ACC112 (cell line): ENCODE measurements at regions not wholly inside any gene's neighbourhood (a gene's known extent, or its start where the extent isn't known, plus 50 kb on each side); places are given as distances from the start of the nearest gene placed in this dataset.

Experiments used
- H2AFZ ChIP-seq: fragments of 200-600 bp; sonication (generic); one replicate; pipeline ENCODE4 v1.6.0; 2017; ENCODE audit warnings: antibody characterized with exemption, low read length; ENCODE audit not compliant: unreplicated experiment
- H3K27ac ChIP-seq: fragments of 200-600 bp; sonication (generic); 2 replicates; pipeline ENCODE4 v1.5.1; 2014; ENCODE audit warnings: low read depth, mild to moderate bottlenecking, antibody characterized with exemption, low read length, moderate library complexity
- H3K27me3 ChIP-seq: fragments of 200-600 bp; sonication (generic); 2 replicates; pipeline ENCODE4 v1.6.1; 2014; ENCODE audit warnings: mild to moderate bottlenecking, antibody characterized with exemption, low read length, moderate library complexity, mixed read lengths; ENCODE audit not compliant: insufficient read depth
- H3K36me3 ChIP-seq: fragments of 200-600 bp; sonication (generic); 2 replicates; pipeline ENCODE4 v1.6.1; 2016; ENCODE audit warnings: mild to moderate bottlenecking, antibody characterized with exemption, low read length, moderate library complexity, mixed read lengths; ENCODE audit not compliant: insufficient read depth
- H3K4me1 ChIP-seq: fragments of 200-600 bp; sonication (generic); one replicate; pipeline ENCODE4 v1.6.1; 2016; ENCODE audit warnings: low read length, mixed read lengths; ENCODE audit not compliant: insufficient read depth, unreplicated experiment, control insufficient read depth
- H3K4me3 ChIP-seq: fragments of 200-600 bp; sonication (generic); 2 replicates; pipeline ENCODE4 v1.5.1; 2014; ENCODE audit warnings: mild to moderate bottlenecking, low read depth, low read length
- H3K79me2 ChIP-seq: fragments of 200-600 bp; sonication (generic); one replicate; pipeline ENCODE4 v1.6.0; 2016; ENCODE audit warnings: low read length; ENCODE audit not compliant: control insufficient read depth, unreplicated experiment, insufficient read depth

DNA sequence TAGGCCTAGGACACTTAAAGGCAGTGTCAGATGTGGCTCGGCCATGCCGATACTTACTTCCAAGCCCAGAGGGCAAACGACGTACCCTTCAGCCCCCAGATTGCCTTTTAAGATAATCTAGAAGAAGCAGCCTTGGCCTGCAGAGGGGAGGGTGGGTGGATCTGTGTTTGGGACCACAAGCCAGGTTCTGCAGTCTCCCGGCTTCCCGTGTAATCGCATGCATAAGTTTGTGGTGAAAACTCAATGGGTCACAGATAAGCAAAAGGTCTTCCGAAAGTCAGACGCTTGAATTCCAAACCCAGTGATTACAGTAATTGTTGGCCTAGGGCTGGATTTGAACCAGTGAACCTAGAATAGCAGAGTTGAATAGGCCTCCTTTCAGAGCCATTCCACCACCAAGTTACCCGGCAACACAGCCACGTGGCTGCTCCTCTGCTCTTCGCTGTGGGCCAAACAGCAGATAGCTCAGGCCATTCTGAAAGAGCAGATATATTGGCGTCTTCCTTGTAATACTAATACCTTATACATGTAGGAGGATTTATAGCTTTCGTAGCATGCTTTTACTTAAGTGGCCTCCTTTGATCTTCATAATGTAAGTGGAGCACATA lies 170.8 kb upstream of the CADM1 start:
- H3K27ac ChIP-seq = no peak overlapping the region
- no peaks in the 10 kb centered on the region for H3K4me1 ChIP-seq
- H3K27me3 ChIP-seq = no peaks in the 10 kb centered on the region
- H2AFZ ChIP-seq = no peak overlapping the region
- no peaks in the 10 kb centered on the region for H3K79me2 ChIP-seq
- no peaks in the 10 kb centered on the region for H3K36me3 ChIP-seq
- H3K4me3 ChIP-seq = no peak overlapping the region

DNA sequence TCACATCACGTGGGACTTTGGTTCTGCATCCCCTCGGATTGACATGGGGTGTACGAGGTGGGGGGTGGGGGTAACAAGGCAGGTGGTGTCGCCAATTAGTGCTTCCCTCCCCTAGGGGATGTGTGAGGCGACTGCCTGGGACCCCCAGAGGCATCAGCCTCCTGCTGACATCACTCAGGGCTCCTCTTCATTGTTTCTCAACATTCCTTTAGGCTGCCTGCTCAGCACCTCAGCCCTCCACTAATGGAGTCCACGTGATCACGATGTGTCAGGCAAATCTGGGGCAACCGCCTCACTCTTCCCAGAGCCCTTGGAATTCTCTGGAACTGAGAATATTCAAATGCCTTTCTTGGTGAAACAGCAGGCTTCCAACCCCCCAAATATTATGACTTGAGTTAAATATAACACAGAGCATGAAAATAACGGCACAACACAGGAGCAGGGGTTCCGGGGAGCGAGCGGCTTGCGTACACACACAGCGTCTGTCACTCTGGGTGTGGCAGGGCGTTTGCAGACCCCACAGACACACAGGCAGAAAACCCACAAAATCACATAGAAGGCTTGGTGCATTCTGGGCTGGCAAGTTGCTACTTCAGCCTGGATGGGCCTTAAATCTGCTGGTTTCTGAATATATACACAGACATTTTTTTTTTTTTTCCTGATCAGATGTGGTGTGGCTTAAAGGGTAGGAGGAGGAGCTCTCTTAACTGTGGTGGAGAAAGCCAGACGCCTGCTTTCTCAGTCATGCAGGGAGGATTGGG lies 170.1 kb upstream of the CADM1 start:
- H3K27ac ChIP-seq = no peak overlapping the region
- H3K4me1 ChIP-seq = no peaks in the 10 kb centered on the region
- H3K36me3 ChIP-seq = no peaks in the 10 kb centered on the region
- H2AFZ ChIP-seq = no peak overlapping the region
- no peak overlapping the region for H3K4me3 ChIP-seq
- H3K27me3 ChIP-seq = no peaks in the 10 kb centered on the region
- H3K79me2 ChIP-seq = no peaks in the 10 kb centered on the region

DNA sequence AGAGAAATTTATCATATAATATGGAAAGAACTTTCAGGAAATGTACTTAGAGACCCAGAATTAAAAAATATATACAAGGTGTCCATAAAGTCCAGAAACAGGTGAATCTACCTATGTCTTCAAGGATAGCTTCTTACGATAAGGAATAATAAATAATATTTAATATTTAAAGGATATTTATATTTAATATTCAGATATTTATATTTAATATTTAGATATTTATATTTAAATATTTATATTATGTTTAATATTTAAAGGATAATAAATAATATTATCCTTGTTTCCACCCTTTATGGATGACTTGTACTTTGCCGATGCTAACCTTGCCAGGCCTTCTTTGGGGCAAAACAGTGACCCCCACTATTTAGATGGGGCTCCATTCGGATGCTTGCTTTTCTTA lies 169.5 kb upstream of the CADM1 start:
- no peak overlapping the region for H3K27ac ChIP-seq
- no peak overlapping the region for H2AFZ ChIP-seq
- no peak overlapping the region for H3K4me3 ChIP-seq
- no peaks in the 10 kb centered on the region for H3K27me3 ChIP-seq
- H3K36me3 ChIP-seq = no peaks in the 10 kb centered on the region
- no peaks in the 10 kb centered on the region for H3K4me1 ChIP-seq
- H3K79me2 ChIP-seq = no peaks in the 10 kb centered on the region

DNA sequence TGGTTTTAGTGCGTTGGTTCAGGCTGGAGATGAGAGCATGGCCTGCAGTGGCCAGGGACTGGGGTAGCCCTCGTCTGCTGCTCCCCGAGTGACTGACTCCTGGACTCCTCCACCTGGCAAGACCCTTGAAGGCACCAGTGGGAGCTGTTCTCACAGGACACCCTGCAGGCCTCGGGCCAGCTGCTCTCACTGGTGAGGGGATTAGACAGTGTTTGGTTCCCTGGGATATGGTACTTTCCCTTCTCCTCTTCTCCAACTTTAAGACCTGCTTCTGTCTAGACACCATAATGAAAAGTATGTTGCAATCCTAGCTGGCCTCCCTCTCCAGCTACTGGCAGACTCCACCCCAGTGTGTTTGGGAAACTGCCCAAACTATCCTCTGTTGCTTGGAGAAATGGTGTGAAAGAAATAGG lies 168.8 kb upstream of the CADM1 start:
- no peaks in the 10 kb centered on the region for H3K4me1 ChIP-seq
- H3K36me3 ChIP-seq = no peaks in the 10 kb centered on the region
- H3K27ac ChIP-seq = no peak overlapping the region
- H3K27me3 ChIP-seq = no peaks in the 10 kb centered on the region
- H3K79me2 ChIP-seq = no peaks in the 10 kb centered on the region
- H2AFZ ChIP-seq = no peak overlapping the region
- H3K4me3 ChIP-seq = no peak overlapping the region

DNA sequence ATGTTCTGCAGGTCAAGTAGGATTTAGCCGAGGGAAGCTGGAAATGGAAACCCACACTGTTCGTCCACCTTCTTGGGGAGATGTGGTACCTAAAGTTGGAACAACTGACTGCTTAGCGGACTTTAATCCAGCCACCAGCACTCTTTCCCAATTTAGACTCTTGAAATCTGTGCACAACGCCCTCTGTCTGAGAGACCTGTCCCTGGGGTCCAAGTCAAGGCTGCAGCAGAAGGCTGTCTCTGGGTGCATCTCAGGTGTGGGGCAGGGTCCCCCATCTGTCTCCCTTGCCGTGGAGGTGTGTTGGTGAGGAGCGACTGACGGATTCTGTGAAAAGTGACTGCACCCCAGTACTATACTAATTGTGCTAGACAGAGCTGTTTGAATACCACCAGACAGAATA lies 168.2 kb upstream of the CADM1 start:
- H3K4me3 ChIP-seq = no peak overlapping the region
- no peaks in the 10 kb centered on the region for H3K27me3 ChIP-seq
- no peak overlapping the region for H3K27ac ChIP-seq

DNA sequence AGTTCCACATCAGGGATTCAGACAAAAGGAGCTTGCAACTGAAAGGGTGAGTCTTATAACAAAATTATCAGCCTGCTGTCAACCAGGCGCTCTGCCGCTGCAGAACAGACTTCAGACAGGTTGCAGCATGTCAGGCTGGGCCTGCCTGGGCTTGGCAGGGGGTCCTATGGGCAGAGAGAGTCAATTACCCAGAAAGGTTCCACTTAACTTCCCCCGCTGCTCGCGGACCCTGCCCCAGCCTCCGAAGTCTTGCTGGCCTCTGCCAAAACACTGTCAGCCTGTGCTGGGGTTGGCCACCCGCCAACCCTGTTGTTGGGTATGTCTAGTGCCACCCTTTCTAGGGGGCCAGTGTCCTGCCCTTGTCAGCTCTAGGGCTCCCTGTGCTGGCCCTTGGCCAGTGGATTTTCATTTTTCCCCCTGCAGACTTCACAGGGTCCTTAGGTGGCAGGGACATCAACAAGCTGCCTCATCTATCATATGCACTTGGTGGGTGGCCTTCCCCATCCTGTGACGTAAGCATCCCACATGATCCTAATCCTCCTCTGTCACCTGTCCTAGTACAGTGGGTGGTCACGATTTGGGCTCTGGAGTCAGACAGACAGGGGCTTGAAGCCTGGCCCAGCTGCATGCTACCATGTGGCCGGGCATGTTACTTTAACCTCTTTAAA lies 166.5 kb upstream of the CADM1 start:
- Histone ChIP-seq H3K27ac (no peak overlapping the region), H3K36me3 (no peaks in the 10 kb centered on the region), H3K79me2 (no peaks in the 10 kb centered on the region), H2AFZ (no peak overlapping the region), H3K4me3 (no peak overlapping the region), H3K27me3 (no peaks in the 10 kb centered on the region), H3K4me1 (no peaks in the 10 kb centered on the region)

More for the DNA sequence above, 168.2 kb upstream of the CADM1 start:
- H3K36me3 ChIP-seq = no peaks in the 10 kb centered on the region
- no peaks in the 10 kb centered on the region for H3K4me1 ChIP-seq
- no peaks in the 10 kb centered on the region for H3K79me2 ChIP-seq
- no peak overlapping the region for H2AFZ ChIP-seq

DNA sequence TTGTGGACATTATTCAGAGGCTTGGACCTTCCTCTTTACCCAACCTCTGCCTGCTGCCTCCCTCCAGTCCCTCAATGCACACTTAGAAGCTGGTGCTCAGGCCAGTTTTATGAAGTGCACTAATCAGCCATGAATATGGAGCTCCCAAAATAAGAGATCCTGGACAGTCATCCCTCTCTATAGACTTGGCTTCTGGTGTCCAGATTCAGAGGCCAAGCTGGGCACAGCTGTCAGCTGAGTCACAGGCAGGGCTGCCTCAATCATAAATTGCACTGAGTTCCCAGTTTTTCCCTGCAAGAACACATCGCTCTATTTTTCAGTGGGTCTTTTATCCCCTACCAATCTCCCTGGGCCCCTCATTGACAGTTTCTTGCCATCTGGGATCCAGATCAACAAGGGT lies 161.7 kb upstream of the CADM1 start:
- no peak overlapping the region for H2AFZ ChIP-seq
- H3K4me1 ChIP-seq = no peaks in the 10 kb centered on the region
- no peak overlapping the region for H3K27ac ChIP-seq
- no peaks in the 10 kb centered on the region for H3K27me3 ChIP-seq
- no peaks in the 10 kb centered on the region for H3K79me2 ChIP-seq
- H3K36me3 ChIP-seq = no peaks in the 10 kb centered on the region
- no peak overlapping the region for H3K4me3 ChIP-seq

DNA sequence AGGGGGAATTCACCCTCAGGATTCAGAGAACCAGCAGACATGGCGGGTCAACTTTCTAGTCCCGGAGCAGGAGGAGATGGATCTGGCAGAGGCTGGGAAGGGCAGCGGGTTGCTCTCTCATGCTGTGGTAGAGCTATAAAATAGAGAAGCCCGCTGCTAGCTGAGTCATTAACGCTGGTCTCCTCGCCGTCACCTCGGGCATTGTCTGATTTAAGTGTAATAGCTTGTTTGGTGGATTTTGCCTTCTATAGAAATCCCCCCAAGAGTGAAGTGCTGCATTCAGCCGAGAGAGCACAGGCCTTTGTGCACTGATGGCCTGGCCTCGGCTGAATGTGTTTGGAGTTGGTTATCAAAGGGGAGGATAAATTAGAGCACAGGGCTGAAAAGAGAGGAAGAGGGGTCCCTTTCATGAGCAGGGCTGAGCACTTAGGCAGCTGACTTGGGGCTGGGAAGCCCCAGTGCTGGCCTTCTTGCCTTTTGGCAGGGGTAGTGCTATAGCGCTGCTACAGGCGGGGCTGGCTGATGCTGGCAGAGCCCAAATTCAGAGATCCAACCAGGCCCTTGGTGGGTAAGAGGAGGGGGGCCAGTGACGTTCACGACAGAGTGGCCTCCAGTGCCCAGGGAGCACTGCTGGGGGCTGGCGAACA lies 161.1 kb upstream of the CADM1 start:
- Histone ChIP-seq H3K79me2 (no peaks in the 10 kb centered on the region), H3K4me1 (no peaks in the 10 kb centered on the region), H3K36me3 (no peaks in the 10 kb centered on the region)

DNA sequence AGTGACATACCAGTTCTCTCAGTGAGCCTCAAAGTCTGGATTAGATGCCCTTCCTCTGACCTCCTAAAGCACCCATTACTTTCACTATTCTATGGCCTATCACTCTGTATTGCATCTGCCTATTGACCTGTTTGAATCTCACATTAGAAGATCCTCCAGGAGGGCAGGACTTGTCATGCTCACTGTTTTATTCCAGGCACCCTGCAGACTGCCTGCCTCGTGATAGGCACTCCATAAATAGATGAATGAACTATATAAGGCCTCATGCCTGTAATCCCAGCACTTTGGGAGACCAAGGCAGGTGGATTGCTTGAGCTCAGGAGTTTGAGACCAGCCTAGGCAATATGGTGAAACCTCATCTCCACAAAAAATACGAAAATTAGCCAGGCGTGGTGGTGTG lies 160.1 kb upstream of the CADM1 start:
- no peak overlapping the region for H3K4me3 ChIP-seq
- no peaks in the 10 kb centered on the region for H3K79me2 ChIP-seq
- H2AFZ ChIP-seq = no peak overlapping the region

More for the DNA sequence above, 161.1 kb upstream of the CADM1 start:
- no peak overlapping the region for H2AFZ ChIP-seq
- no peak overlapping the region for H3K27ac ChIP-seq
- H3K27me3 ChIP-seq = no peaks in the 10 kb centered on the region
- no peak overlapping the region for H3K4me3 ChIP-seq

DNA sequence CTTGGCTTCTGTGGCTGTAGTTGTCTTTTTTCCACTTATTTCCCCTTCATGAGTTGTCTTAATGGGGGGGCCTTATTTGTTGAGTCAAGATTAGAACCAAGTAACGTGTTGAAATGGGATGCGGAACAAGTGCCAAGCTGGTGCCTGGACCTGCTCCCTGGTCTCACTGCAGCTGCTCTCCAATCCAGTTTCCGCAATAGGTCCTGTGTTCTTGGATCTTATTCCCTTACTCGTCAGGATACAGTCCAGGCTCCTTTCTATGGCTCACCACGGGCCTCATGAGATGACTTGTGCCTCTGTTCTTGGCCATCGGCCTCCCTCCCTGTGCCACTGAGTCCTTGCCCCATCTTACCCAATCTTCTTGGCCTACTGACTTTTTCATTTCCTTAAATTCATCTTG lies 159.6 kb upstream of the CADM1 start:
- Histone ChIP-seq H2AFZ (no peak overlapping the region), H3K4me3 (no peak overlapping the region), H3K4me1 (no peaks in the 10 kb centered on the region), H3K27ac (no peak overlapping the region), H3K79me2 (no peaks in the 10 kb centered on the region), H3K36me3 (no peaks in the 10 kb centered on the region), H3K27me3 (no peaks in the 10 kb centered on the region)

More for the DNA sequence above, 160.1 kb upstream of the CADM1 start:
- H3K4me1 ChIP-seq = no peaks in the 10 kb centered on the region
- no peaks in the 10 kb centered on the region for H3K27me3 ChIP-seq
- no peaks in the 10 kb centered on the region for H3K36me3 ChIP-seq
- H3K27ac ChIP-seq = no peak overlapping the region
